Stomach (tissue), 4 donors: ENCODE measurements at regions not wholly inside any gene's neighbourhood (a gene's known extent, or its start where the extent isn't known, plus 50 kb on each side); places are given as distances from the start of the nearest gene placed in this dataset.

Source experiments
- POLR2A ChIP-seq, 4 donors: fragments of 450-650 bp; IDR thresholded peaks; one replicate each; pipeline ENCODE4 v1.6.1; 2016; ENCODE audit warnings: antibody characterized with exemption in 4 of 4, control low read depth in 2 of 4, mild to moderate bottlenecking in 1 of 4, moderate library complexity in 1 of 4
- TF ChIP-seq, protein P1 (sequence below), 7 experiments: fragments of 450-650 bp in 4 of 7; fragments of 200-600 bp in 3 of 7; sonication (generic) in 3 of 7; IDR thresholded peaks; one replicate each; pipeline ENCODE4 v1.5.1; 2016 to 2019; ENCODE audit warnings: antibody characterized with exemption in 7 of 7, control low read depth in 2 of 7, mild to moderate bottlenecking in 1 of 7

GRCh38 chr5:52065182-52065581 lies 681.9 kb downstream of the ISL1 start:
- TF ChIP-seq POLR2A (IDR thresholded peaks at IDR 0.05) = no peak
- TF ChIP-seq, protein P1, sequence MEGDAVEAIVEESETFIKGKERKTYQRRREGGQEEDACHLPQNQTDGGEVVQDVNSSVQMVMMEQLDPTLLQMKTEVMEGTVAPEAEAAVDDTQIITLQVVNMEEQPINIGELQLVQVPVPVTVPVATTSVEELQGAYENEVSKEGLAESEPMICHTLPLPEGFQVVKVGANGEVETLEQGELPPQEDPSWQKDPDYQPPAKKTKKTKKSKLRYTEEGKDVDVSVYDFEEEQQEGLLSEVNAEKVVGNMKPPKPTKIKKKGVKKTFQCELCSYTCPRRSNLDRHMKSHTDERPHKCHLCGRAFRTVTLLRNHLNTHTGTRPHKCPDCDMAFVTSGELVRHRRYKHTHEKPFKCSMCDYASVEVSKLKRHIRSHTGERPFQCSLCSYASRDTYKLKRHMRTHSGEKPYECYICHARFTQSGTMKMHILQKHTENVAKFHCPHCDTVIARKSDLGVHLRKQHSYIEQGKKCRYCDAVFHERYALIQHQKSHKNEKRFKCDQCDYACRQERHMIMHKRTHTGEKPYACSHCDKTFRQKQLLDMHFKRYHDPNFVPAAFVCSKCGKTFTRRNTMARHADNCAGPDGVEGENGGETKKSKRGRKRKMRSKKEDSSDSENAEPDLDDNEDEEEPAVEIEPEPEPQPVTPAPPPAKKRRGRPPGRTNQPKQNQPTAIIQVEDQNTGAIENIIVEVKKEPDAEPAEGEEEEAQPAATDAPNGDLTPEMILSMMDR (IDR thresholded peaks at IDR 0.05) = no peak
